ENCODE measurements at regions not wholly inside any gene's neighbourhood (a gene's known extent, or its start where the extent isn't known, plus 50 kb on each side); places are given as distances from the start of the nearest gene placed in this dataset.
"Not testable (repeated sequence)": the region's sequence is repeated elsewhere in the genome, so short reads cannot be mapped to it uniquely, and the experiment has no call there.

GRCh38 chr9:64057553-64057952, 1227.5 kb downstream of the FOXD4L5 start:
- H3K4me3 Mint-ChIP-seq = no peak overlapping the region
- H3K27ac ChIP-seq (ENCODE audit: low read length in 2 of 2) = no peak overlapping the region
- no peak overlapping the region for H3K4me3 ChIP-seq (ENCODE audit: control extremely low read depth in 1 of 5, extremely low read depth in 1 of 5, insufficient read depth in 1 of 5, low read depth in 2 of 5, low read length in 4 of 5)
- no peaks in the 10 kb centered on the region for H3K36me3 ChIP-seq (replicated peaks in 1 of 2; ENCODE audit: control extremely low read depth in 1 of 2, control insufficient read depth in 1 of 2, extremely low read depth in 1 of 2, insufficient read depth in 2 of 2, low read length in 1 of 2)
- no peak overlapping the region for H3K4me2 ChIP-seq (replicated peaks; ENCODE audit: low read depth, low read length, poor library complexity, severe bottlenecking)
- H3K4me1 Mint-ChIP-seq = no peaks in the 10 kb centered on the region
- no peaks in the 10 kb centered on the region for H3K79me2 ChIP-seq (ENCODE audit: control insufficient read depth, insufficient read depth, low read length)
- H3K27ac Mint-ChIP-seq = no peak overlapping the region
- no peaks in the 10 kb centered on the region for H3K9me3 Mint-ChIP-seq (ENCODE audit: insufficient read depth)
- no peaks in the 10 kb centered on the region for H4K20me1 ChIP-seq (ENCODE audit: control insufficient read depth, insufficient read depth, low read length, poor library complexity, severe bottlenecking)
- H2AFZ ChIP-seq (ENCODE audit: insufficient read depth, low read depth, low read length, poor library complexity, severe bottlenecking) = no peak overlapping the region
- no peaks in the 10 kb centered on the region for H3K27me3 ChIP-seq (replicated peaks in 1 of 4; ENCODE audit: control extremely low read depth in 1 of 4, control insufficient read depth in 3 of 4, insufficient read depth in 4 of 4, low read length in 3 of 4)
- ChIA-PET CTCF (no interaction called here), POLR2A (no interaction called here)
- DNase-seq (no peak), ATAC-seq (ENCODE audit: low read depth) (no peak)
- H3K4me1 ChIP-seq (ENCODE audit: control insufficient read depth in 2 of 2, insufficient read depth in 2 of 2, low read length in 2 of 2) = no peaks in the 10 kb centered on the region
- intact Hi-C loops (cut with micrococcal nuclease) = no loop called here
- no peak overlapping the region for H3K9ac ChIP-seq (ENCODE audit: low read length)
- no peak for TF ChIP-seq EZH2 (IDR thresholded peaks at IDR 0.05; ENCODE audit: borderline replicate concordance, insufficient read depth, low read depth, low read length, poor library complexity, severe bottlenecking)
- no peak for TF ChIP-seq CTCF (IDR thresholded peaks at IDR 0.05)
- no peaks in the 10 kb centered on the region for H3K9me3 ChIP-seq (ENCODE audit: control extremely low read depth in 1 of 3, control insufficient read depth in 2 of 3, insufficient read depth in 1 of 3, low read length in 2 of 3)
- H3K27me3 Mint-ChIP-seq = no peaks in the 10 kb centered on the region
- WGBS (ENCODE audit: insufficient coverage) = no CpG with 5 or more reads among the region's 4 CpGs

GRCh38 chr9:64028925-64029324, 1256.1 kb downstream of the FOXD4L5 start:
- H3K36me3 ChIP-seq (replicated peaks in 1 of 2; ENCODE audit: control extremely low read depth in 1 of 2, control insufficient read depth in 1 of 2, extremely low read depth in 1 of 2, insufficient read depth in 2 of 2, low read length in 1 of 2); ATAC-seq (ENCODE audit: low read depth); H3K27ac ChIP-seq (ENCODE audit: low read length in 2 of 2); POLR2A ChIA-PET; H3K27ac Mint-ChIP-seq; CTCF ChIA-PET; H3K4me1 ChIP-seq (ENCODE audit: control insufficient read depth in 2 of 2, insufficient read depth in 2 of 2, low read length in 2 of 2); DNase-seq; H2AFZ ChIP-seq (ENCODE audit: insufficient read depth, low read depth, low read length, poor library complexity, severe bottlenecking); H3K4me3 Mint-ChIP-seq; H3K4me1 Mint-ChIP-seq; H3K9me3 ChIP-seq (ENCODE audit: control extremely low read depth in 1 of 3, control insufficient read depth in 2 of 3, insufficient read depth in 1 of 3, low read length in 2 of 3); intact Hi-C loops (cut with micrococcal nuclease); H4K20me1 ChIP-seq (ENCODE audit: control insufficient read depth, insufficient read depth, low read length, poor library complexity, severe bottlenecking); H3K27me3 ChIP-seq (replicated peaks in 1 of 4; ENCODE audit: control extremely low read depth in 1 of 4, control insufficient read depth in 3 of 4, insufficient read depth in 4 of 4, low read length in 3 of 4); H3K9me3 Mint-ChIP-seq (ENCODE audit: insufficient read depth); H3K27me3 Mint-ChIP-seq; H3K9ac ChIP-seq (ENCODE audit: low read length); H3K4me2 ChIP-seq (replicated peaks; ENCODE audit: low read depth, low read length, poor library complexity, severe bottlenecking); H3K4me3 ChIP-seq (ENCODE audit: control extremely low read depth in 1 of 5, extremely low read depth in 1 of 5, insufficient read depth in 1 of 5, low read depth in 2 of 5, low read length in 4 of 5); H3K79me2 ChIP-seq (ENCODE audit: control insufficient read depth, insufficient read depth, low read length): not testable (repeated sequence)
- WGBS (ENCODE audit: insufficient coverage) = 80% methylated on average over 2 of the region's 4 CpGs

DNA sequence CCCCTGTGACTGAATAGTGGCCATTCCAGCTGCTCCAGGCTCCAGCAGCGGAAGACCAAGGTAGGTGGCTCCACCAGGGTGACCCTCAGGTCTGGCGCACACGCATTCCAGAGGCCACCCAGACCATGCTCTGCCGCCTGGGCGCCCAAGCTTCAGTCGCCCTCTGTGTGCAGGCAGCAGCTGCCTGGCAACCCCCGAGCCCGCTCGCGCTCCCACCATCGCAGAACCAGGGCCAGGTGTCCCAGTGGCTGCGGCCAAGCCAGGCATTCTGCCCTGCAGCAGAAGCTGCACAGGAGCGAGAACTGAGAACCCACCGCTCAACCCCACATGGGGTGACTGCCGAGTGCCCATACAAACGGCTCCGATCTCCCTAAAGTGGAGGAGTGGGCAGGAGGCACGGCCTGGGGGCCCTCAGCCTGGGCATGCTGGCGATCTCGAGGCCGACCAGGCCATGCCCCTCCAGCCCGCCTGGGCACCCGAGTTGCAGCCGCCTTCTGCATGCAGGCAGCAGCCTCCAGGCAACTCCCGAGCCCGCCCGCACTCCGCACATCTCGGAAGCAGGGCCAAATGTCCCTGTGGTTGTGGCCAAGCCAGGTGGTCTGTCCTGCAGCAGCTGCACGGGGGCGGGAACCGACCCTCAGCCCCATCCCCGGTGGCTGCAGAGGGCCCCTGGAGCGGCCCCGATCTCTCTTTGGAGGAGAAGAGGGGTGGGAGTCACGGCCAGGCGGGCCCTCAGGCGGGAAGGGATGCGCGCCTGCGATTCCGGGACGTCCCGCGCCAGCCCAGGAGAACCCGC, 1264.1 kb downstream of the FOXD4L5 start:
- H3K4me3 Mint-ChIP-seq; H3K36me3 ChIP-seq (replicated peaks in 1 of 2; ENCODE audit: control extremely low read depth in 1 of 2, control insufficient read depth in 1 of 2, extremely low read depth in 1 of 2, insufficient read depth in 2 of 2, low read length in 1 of 2); DNase-seq; H3K9me3 Mint-ChIP-seq (ENCODE audit: insufficient read depth); H3K27ac Mint-ChIP-seq; CTCF ChIA-PET; H3K4me1 Mint-ChIP-seq; H4K20me1 ChIP-seq (ENCODE audit: control insufficient read depth, insufficient read depth, low read length, poor library complexity, severe bottlenecking); H3K27me3 ChIP-seq (replicated peaks in 1 of 4; ENCODE audit: control extremely low read depth in 1 of 4, control insufficient read depth in 3 of 4, insufficient read depth in 4 of 4, low read length in 3 of 4); H3K4me3 ChIP-seq (ENCODE audit: control extremely low read depth in 1 of 5, extremely low read depth in 1 of 5, insufficient read depth in 1 of 5, low read depth in 2 of 5, low read length in 4 of 5); H3K9ac ChIP-seq (ENCODE audit: low read length); H3K79me2 ChIP-seq (ENCODE audit: control insufficient read depth, insufficient read depth, low read length); intact Hi-C loops (cut with micrococcal nuclease); ATAC-seq (ENCODE audit: low read depth); H3K27me3 Mint-ChIP-seq; H2AFZ ChIP-seq (ENCODE audit: insufficient read depth, low read depth, low read length, poor library complexity, severe bottlenecking); H3K27ac ChIP-seq (ENCODE audit: low read length in 2 of 2); POLR2A ChIA-PET; H3K4me1 ChIP-seq (ENCODE audit: control insufficient read depth in 2 of 2, insufficient read depth in 2 of 2, low read length in 2 of 2); H3K4me2 ChIP-seq (replicated peaks; ENCODE audit: low read depth, low read length, poor library complexity, severe bottlenecking): not testable (repeated sequence)
- WGBS (ENCODE audit: insufficient coverage) = 86% methylated on average over 37 of the region's 46 CpGs
- H3K9me3 ChIP-seq (ENCODE audit: control extremely low read depth in 1 of 3, control insufficient read depth in 2 of 3, insufficient read depth in 1 of 3, low read length in 2 of 3) = peaks cover 0 to 11% (median 0%) of the 10 kb centered on the region in 3 donors

Measured in B cell (primary cell).